NT2/D1 (cell line): ENCODE measurements at regions not wholly inside any gene's neighbourhood (a gene's known extent, or its start where the extent isn't known, plus 50 kb on each side); places are given as distances from the start of the nearest gene placed in this dataset.

Experiments used
- YY1 ChIP-seq: IDR thresholded peaks from 2 replicates; pipeline ENCODE4 v1.6.1; 2011; ENCODE audit not compliant: insufficient read length, insufficient read depth
- ZNF274 ChIP-seq: IDR thresholded peaks from 2 replicates; pipeline ENCODE4 v1.6.1; 2011; ENCODE audit warnings: mild to moderate bottlenecking, low read depth, low read length

- TF ChIP-seq ZNF274 (no peak), YY1 (no peak)
Observed at GRCh38 chr3:1792466-1792865, 306.2 kb upstream of the CNTN4 start.
